HCT116 (cell line): ENCODE measurements at regions not wholly inside any gene's neighbourhood (a gene's known extent, or its start where the extent isn't known, plus 50 kb on each side); places are given as distances from the start of the nearest gene placed in this dataset.

Source experiments
- CBX3 ChIP-seq: IDR thresholded peaks from 2 replicates; pipeline ENCODE4 v1.6.1; 2012; ENCODE audit warnings: low read depth
- EZH2 ChIP-seq: fragments of 200-600 bp; sonication (generic); IDR thresholded peaks from 2 replicates; pipeline ENCODE4 v1.6.1; 2017; ENCODE audit warnings: antibody characterized with exemption, mixed run types
- JUND ChIP-seq: IDR thresholded peaks from 2 replicates; pipeline ENCODE4 v1.6.1; 2012
- POLR2A ChIP-seq: IDR thresholded peaks from 2 replicates; pipeline ENCODE4 v1.7.0; 2011; ENCODE audit warnings: borderline replicate concordance; ENCODE audit not compliant: insufficient read depth, insufficient read length; ENCODE audit errors: extremely low read depth
- POLR2AphosphoS5 ChIP-seq: IDR thresholded peaks from 2 replicates; pipeline ENCODE4 v1.6.1; 2011; ENCODE audit warnings: mild to moderate bottlenecking, low read depth, low read length, moderate library complexity

DNA sequence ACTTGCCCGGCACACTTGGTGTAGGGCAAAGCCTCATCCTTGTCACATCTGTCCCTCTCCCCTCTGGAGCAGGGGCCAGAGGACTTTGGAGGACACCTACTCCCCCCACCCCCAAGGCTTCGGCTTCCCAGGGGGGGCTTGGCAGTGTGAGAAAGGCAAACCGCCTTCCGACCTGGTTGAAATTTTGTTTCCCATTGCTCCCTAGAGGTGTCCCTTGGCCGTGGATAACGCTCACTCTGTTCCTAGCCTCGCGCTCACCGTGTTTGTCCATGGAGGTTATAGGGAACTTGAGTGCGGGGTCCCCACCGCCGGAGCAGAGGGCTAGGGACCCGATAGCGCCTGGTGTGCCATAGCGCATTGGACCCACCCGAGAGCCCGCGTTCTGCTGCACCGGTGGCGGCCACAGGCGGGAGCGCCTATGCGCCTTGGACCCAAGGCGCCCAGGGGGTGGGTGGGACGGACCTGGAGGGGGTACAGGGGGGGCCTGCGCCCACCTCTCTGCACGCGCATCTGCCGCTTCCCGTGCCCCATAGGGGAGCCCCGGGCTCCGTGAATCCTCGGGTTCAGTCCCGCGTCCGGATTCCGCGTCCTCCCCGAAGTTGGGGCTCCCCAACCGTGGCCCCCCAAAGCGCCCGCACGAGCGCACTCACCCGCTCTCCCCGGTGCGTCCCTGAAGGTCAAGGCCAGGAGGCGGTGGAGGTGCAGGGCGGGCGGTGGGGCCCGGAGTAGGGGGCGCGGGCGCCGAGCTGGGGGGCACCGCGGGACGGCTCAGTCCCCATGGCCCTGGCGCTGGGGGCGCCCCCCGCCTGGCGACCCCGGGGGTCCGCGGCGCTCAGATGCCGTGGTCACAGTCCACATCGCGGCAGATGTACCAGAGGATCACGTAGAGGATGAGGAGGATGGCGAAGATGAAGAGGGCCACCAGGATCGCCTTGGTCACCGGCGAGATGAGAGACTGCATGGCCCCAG lies 82.7 kb upstream of the DHRSX start:
- TF ChIP-seq CBX3 (no peak), POLR2A (no peak), POLR2AphosphoS5 (no peak), JUND (no peak), EZH2 (no peak)
